ENCODE measurements at regions not wholly inside any gene's neighbourhood (a gene's known extent, or its start where the extent isn't known, plus 50 kb on each side); places are given as distances from the start of the nearest gene placed in this dataset.

- TF ChIP-seq CTCF (IDR thresholded peaks at IDR 0.05; ENCODE audit: low read depth, low read length) = no peak
- TF ChIP-seq POLR2A (IDR thresholded peaks at IDR 0.05; ENCODE audit: extremely low read depth, insufficient read length) = no peak
- no peak for TF ChIP-seq MYC (IDR thresholded peaks at IDR 0.05; ENCODE audit: low read depth, low read length)
- TF ChIP-seq, protein P1, sequence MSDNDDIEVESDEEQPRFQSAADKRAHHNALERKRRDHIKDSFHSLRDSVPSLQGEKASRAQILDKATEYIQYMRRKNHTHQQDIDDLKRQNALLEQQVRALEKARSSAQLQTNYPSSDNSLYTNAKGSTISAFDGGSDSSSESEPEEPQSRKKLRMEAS (IDR thresholded peaks at IDR 0.05; ENCODE audit: low read depth, low read length) = no peak
Measured at GRCh38 chr6:113078791-113079190, 731.7 kb downstream of the RFPL4B start.

Data from NB4 (cell line).